ENCODE measurements at regions not wholly inside any gene's neighbourhood (a gene's known extent, or its start where the extent isn't known, plus 50 kb on each side); places are given as distances from the start of the nearest gene placed in this dataset.
"Not testable (repeated sequence)": the region's sequence is repeated elsewhere in the genome, so short reads cannot be mapped to it uniquely, and the experiment has no call there.

DNA sequence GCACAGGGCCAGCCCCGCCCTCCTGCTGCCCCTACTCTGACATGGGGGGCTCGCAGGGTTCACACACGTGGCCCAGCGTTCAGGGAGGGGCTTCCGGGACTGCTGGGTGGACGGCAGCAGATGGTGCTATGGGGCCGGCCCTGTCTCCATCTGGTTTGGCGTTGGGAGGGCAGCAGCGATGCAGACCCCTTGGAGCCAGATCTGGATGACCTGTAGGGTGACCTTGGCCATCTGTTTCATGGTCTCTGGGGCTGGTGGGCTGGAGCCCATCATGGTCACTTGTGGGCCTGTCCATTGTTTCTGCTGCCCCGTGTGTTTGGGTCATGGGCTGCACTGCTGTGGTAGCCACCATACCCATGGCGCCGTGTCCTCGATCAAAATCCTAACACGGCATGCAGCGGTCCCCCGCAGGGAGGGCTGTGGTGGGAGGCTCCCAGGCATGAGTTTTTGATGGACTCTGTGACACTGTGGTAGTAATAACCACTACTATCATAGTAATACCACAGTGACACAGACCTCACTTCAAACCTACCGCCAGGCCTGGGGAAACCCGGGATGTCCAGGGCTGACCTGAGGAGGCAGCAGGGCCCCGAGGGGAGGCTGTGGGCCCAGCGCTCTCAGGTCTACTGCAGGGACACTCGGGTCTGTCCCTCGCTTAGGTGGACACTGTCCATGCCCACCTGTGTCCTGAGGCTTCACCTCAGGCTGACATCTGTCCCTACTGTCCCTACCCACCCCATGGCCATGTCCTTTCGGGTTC is 359.4 kb downstream of the TMEM121 start:
- no peak for DNase-seq

DNA sequence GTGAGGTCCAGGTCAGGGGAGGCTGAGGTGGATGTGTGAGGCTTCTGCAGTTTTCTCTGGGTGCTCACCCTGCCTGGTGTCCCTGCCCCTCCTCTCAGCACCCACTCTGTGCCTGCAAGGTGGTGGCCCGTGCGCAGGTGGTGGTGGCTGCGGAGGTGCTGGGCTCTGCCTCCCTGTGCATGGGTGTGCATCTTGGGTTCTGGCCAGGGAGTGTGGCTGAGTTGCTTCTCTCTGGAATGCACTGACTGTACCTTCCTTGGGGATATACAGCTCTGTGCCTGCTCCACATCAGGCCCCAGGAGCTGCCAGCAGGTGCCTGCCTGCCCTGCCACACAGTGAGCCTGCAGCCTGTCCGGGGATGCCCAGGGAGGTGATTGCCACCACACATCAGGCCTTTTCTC is 360.4 kb downstream of the TMEM121 start:
- DNase-seq, result not testable (repeated sequence)

DNA sequence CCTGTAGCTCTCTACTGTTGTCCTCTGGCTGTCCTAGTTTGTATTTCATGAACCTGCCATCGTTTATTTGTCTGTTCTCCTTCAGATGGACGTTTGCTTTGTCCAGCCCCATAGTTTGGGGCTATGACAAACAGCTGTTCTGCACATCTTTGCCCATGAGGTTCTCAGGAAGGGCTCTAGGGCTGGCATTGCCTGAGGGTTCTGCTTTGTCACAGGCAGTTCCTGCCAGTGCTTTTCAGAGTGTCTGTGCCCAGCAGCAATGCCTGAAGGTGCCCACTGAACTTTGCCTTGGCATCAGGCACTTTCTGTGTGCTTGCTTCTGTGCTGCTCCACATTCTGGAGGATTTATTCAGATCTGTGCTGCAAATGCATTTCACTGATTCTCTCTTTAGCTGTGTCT is 361.3 kb downstream of the TMEM121 start:
- DNase-seq, result no peak

GRCh38 chr14:105888151-105888550 is 361.8 kb downstream of the TMEM121 start:
- no peak for DNase-seq

- DNase-seq, result no peak
These were observed 362.6 kb downstream of the TMEM121 start for GRCh38 chr14:105888784-105889665.

DNA sequence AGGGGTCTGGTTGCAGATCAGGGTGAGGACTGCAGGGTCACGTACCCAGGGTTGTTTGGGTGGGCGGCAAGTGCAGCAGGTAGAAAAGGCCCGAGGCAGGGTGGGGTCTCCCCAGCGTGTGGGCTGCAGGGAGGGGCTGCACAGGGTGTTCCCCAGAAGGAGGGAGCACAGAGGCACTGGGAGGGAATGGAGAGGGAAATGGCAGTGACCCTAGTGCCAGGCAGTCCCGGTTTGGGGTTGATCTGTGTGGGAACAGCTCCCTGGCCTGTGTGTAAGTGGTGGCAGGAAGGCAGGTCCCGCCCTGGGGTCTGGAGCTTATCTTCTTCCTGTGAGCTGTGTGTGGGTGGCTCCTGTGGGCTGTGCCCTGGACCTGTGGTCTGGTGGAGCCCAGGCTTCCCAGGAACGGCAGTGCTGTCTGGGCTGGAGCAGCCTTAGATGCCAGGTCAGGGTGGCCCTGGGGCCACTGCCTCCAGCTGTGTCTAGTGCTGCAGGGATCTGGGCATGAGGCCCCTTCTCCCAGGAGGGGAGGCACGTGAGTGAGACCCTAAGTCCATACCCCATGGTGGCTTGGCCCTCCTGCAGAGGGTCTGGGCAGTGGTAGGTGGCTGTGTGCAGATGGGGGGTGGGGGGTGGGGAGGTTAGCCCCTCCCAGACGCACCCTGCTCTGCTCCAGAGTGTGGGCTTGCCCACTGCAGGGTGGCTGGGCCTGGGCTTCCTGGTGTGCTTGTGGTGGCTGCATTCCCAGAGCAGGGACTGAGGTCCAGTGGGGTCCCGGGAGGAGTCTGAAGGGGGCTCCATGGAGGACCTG is 363.5 kb downstream of the TMEM121 start:
- DNase-seq, result no peak

DNA sequence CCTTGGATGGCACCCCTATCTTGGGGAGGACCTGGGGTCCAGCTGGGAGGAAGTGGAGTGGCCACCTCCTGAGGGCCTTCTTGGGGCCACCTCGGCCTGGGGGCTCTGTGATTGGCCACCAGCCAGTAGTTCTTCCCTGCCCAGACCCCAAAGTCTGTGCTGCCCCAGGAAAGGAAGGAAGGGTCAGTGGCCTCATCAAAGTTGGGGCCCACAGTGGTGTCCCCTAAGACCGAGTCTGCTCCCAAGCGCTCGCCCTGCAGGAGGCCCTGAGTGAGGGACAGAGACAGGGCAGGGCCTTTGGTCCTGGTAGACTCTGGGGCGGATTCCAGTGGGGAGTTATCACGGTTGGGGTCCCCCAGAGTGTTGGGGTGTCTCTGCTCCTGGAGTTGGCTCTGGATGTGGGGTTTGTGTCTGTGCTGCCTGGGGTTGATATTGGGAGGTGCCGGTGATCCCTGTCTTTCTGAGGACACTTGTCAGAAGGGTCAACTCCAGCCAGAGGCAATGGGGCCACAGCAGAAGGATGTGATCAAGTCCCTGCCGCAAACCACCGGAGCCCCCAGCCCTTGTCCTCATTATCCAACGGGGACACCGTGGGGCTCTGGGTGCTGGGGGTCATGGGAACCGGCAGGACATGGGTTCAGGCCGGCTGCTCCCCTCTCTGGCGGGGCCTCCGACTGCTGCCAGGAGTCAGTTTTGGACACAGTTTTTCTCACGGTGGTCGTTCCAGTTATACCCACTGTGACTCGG is 364.3 kb downstream of the TMEM121 start:
- DNase-seq, result no peak

- DNase-seq, result no peak
These were observed 364.8 kb downstream of the TMEM121 start for GRCh38 chr14:105891221-105891602.

- DNase-seq, result no peak
These were observed 365.5 kb downstream of the TMEM121 start for GRCh38 chr14:105891631-105892452.

DNA sequence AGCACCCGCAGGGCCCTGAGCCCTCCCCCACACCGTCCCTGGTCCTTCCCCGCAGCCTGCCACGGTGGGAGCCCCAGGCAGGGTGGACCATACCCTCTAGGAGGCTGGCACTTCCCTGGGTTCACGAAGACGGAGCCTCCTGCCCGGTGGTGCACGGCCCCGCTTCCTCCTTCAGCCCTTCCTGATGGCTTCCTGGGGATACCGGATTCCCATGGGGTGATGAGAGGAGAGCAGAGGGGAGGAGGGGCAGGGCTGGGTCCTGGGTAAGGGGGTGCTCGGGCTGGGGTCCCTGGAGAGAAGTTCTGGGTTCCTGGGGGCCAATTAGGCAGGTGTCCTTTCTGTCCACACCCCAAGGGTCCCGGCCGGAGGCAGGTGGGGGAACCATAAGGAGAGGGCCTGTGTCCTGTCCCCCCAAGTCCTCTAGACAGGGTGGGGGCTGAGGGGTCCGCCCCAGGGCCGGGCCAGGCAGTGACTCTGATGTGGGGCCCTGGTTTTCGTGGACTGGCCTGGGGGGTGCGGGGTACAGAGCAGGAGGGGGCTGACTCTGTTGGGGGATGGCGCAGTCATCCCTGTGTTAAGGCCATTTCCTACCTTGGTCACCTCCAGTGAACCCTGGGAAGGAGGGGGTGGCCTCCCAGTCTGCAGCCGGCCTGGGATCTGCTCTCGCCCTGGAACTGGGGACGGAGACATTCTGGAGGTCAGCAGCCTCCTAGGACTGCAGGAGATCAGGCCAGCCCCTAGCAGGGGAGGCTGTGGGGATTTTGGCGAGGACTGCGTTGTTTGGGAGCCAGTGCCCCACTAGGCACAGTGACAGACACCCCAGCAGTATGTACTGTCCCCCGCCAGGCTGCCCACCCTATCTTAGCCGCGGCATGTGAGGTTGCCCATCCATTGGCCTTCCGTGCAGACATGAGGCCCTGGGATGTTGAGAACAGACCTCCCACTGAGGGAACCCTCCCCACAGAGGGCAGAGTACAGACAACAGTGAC is 366.4 kb downstream of the TMEM121 start:
- DNase-seq, result not testable (repeated sequence)

DNA sequence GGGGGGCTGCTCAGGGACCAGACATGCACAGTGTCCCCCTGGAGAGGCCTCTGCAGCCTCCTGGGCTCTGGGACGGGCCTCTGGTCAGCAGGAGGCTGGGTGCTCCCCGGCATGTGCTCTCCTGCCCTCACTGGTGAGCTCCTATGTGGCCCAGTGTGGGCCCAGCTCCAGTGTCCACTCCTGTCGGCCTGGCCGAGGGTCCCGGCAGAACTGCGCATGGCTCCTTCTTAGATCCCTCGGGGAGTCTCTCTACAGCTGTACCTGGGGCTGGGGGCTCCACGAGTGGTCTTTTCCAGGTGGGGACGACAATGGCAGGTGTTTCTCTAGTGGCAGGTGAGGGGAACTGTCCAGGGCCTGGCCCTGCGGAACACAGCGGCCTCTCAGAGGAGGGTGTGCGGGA is 367.3 kb downstream of the TMEM121 start:
- DNase-seq, result not testable (repeated sequence)

- DNase-seq, result no peak
These were observed 368.0 kb downstream of the TMEM121 start for GRCh38 chr14:105894125-105894977.

DNA sequence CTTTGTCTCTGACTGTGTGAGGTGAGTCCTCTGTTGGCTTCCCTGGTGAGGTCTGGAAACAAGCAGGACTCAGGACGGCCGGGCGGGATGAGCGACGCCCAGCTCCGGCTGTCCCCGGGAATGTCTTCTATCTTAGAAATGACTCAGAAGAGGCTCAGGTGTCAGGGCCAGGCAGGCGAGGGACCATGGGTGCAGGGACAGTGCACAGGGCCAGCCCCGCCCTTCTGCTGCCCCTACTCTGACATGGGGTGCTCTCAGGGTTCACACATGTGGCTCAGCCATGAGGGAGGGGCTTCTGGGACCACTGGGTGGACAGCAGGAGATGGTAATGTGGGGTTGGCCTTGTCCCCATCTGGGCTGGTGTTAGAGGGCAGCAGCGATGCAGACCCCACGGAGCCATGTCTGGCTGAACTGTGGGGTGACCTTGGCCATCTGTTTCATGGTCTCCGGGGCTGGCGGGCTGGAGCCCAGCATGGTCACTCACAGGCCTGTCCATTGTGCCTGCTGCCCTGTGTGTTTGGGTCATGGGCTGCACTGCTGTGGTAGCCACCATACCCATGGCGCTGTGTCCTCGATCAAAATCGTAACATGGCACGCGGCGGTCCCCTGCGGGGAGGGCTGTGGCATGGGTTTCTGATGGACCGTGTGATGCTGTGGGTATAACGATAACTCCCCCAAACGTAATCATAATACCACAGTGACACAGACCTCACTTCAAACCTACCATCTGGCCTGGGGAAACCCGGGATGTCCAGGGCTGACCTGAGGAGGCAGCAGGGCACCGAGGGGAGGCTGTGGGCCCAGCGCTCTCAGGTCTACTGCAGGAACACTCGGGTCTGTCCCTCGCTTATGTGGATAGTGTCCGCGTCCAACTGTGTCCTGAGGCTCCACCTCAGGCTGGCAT is 368.8 kb downstream of the TMEM121 start:
- DNase-seq, result no peak

- DNase-seq, result not testable (repeated sequence)
These were observed 369.8 kb downstream of the TMEM121 start for GRCh38 chr14:105896206-105896605.

DNA sequence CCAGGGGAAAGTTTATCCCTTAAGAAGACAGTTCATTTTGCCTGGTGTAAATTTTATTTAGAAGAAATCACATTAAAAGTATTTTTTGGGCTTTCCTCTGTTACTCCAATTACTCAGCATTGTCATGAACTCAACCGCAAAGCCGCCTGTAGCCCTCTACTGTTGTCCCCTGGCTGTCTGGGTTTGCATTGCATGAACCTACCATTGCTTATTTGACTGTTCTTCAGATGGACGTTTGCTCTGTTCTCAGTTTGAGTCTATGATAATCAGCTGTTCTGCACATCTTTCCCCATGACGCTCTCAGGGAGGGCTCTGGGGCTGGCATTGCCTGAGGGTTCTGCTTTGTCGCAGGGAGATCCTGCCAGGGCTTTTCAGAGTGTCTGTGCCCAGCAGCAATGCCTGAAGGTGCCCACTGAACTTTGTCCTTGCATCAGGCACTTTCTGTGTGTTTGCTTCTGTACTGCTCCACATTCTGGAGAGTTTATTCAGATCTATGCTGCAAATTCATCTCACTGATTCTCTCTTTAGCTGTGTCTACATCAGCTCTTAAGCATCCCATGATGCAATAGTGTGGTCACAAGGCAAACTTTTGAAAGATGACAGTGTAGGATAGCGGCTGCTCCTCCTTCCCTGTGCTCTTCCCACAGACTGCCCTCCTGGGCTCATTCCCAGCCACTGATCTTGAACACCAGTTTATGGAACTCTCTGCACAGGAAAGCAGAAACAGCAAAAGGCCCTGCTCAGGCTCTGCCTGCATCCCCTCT is 370.8 kb downstream of the TMEM121 start:
- DNase-seq, result not testable (repeated sequence)

DNA sequence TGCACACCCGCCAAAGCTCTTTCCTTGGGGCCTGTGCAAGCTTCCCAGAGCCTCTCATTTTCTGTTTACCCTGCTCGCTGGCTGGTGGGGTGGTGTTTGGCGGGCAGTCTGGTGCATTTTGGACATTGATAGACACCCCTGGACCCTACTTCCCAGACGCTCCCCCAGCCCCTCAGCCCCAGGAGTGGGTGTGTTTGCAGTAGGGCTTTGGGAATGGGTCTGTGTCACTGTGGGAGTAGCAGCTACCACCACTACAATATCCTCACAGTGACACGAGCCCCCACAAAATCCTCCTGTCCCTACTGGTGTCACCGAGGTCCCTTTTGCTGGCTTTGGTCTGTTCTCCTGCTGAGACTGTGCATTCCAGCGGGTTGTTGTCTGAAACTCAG is 371.3 kb downstream of the TMEM121 start:
- DNase-seq, result no peak
